NCI-H2227 treated with DMSO at 0.1 percent for 48 hours (cell line): ENCODE measurements at regions not wholly inside any gene's neighbourhood (a gene's known extent, or its start where the extent isn't known, plus 50 kb on each side); places are given as distances from the start of the nearest gene placed in this dataset.
A peak's percentile ranks its signal among the peaks of the same experiment; 100 is the strongest.
"Not testable (repeated sequence)": the region's sequence is repeated elsewhere in the genome, so short reads cannot be mapped to it uniquely, and the experiment has no call there.

Experiments
- DNase-seq: peaks from one replicate; lab custom pipeline; 2025; lab: John Stamatoyannopoulos, UW

DNA sequence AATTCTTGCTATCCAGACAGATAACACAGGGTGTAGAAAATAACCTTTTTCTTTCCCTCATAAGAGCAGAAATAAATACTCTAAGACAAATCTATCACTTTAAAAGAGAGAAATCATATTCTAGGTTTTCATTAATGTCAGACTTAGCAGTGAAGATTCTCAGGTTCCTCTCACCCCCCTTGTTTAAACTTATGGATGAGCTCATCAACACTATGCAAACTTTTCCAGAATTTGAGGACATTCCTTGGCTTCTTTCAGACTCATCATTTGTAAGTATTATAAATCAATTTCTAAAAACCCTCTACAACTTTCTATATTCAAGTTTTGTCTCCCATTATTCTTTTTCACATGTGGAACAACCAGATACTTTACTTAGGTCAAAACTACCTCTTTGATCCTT lies 374.9 kb upstream of the TRPC7 start:
- DNase-seq = no peak

DNA sequence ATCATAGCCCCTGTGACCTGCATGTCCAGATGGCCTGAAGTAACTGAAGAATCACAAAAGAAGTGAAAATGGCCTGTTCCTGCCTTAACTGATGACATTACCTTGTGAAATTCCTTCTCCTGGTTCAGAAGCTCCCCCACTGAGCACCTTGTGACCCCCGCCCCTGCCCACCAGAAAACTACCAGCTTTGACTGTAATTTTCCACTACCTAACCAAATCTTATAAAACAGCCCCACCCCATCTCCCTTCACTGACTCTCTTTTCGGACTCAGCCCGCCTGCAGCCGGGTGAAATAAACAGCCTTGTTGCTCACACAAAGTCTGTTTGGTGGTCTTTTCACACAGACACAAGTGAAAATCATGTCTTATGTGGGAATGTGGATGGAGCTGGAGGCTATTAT lies 373.9 kb upstream of the TRPC7 start:
- DNase-seq = not testable (repeated sequence)

DNA sequence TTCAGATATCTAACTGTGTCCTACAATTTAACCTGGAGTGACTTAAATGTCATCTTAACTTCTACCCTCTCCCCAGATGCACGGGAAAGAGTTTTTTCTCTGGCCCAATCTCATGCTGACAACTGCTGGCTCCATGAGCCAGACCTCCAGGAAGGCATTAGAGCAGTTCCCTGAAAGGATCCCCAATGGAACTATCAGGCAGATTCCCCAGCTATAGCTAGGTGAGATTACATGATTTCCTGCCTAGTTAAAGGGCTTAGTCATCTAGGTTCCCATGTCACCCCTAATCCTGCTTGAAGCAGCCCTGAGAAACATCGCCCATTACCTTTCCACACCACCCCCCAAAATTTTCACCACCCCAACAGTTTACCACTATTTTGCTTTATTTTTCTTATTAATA lies 373.5 kb upstream of the TRPC7 start:
- DNase-seq = no peak

DNA sequence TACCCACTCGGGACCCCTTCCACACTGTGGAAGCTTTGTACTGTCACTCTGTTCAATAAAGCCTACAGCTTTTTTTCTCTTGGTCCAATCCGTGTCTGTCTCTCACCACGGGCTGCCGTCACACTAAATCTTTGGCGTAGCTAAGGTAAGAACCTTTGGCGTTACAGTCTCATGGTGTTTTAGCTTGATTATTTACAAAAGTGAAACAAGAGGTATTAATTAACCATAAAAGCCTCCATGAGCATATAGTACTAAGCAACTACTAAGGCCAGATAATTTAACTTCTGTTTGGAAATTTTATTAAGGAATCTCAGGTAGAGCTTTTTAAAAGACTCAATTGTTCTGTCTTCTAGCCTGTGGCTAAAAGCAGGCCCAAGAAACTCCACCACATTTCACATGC lies 370.7 kb upstream of the TRPC7 start:
- no peak for DNase-seq

DNA sequence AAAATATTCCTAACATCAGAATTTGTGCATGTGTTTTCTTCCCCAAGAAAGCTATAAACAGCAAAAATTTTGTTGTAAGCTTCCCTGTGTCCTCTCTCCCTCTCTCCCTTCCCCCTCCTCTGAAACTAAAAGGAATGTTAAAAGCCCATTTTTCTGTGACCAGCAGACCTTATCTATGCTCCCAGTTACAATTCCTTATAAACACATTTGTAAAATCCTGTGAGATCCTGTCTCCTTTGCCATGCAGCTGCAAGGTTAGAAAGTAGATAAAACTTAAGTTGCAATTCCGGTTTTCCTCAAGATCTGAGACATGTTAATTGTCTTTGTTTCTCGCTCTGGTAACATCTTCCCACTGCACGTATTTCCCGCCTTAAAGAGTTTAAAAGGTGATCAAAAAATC lies 370.3 kb upstream of the TRPC7 start:
- not testable (repeated sequence) for DNase-seq

DNA sequence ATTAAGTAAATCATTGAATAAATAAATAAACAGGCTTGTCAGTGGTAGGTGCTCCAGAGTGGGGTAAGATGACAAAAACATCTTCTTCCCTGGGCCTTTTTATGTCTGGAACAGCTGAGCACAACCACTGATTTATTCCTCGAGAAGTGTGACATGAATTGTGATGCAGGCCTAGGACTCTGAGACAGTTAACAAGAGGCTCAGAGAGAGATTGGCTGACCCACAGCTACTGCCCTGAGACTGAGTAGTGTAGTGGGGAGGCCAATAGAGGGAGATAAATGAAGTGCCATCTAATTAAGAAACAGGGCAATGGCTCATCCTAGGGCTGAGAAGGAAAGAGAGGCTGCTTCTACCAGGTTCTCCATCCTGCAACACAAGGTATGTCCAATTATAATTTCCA lies 369.3 kb upstream of the TRPC7 start:
- DNase-seq = no peak

DNA sequence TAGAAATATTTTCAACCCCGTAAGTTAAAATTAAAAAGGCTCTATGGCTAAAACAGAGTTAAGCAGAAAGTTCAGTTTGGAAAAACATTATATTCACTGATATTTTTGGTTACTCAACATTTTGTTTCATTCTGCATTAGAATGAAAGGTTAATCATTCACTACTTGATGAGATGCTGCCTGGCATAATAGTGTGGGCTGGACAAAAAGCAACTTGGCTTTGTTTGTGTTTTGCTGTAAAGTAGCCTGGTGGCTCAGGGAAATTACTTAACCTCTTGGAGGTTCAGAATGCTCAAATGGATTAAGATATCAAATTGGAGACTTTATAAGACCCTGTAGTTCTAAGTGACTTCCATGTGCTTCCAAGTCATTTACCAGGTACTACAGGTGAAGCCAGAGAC lies 367.4 kb upstream of the TRPC7 start:
- DNase-seq = no peak

DNA sequence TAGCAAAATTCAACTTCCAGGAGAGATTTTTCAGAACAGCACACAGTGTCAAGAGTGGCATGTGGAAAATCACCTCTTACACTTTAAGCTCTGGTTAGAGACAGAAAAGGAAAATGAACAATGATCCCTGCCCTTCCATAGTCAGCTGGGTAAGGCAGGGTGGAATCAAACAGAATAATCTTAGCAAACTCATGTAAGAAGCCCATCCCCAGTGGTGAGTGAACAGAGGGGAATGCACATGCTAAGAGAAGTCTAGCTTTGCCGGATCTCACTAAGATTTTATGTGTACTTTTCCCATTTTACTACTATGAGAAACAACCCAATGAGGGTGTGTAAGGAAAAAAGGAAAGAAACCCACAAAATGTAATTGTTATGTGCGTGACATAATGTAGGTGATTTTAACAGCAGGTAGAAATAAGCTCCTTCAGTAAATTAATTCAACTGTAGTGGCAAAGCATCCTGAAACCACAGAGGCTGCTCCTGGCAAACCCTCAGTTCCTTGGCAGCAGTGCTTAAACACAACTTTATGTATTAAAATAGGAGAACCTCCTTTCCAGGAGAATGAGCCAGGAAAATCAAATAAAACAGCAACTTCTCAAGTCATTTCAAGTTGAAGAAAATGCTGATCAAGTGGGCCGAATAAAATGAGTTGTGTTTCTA lies 366.0 kb upstream of the TRPC7 start:
- peak; percentile 82 for DNase-seq

DNA sequence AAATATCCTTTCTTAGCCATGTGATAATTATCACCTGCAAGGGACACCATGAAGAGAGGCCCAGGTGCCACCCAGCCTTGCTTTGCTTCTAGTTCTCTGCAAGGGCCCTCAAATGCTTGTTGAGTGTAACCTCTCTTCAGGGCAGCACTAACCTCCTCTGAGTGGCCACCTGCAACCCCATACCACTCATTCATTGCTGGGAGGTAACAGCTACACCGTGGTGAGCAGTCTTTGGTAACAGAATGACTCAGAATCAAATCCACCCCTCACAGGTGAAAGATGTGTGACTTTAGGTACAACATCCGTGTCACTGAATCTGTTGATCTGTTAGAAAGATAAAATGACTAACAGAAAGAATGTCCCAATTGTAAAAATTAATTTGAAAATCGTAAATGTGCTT lies 365.1 kb upstream of the TRPC7 start:
- DNase-seq = peak; percentile 76

DNA sequence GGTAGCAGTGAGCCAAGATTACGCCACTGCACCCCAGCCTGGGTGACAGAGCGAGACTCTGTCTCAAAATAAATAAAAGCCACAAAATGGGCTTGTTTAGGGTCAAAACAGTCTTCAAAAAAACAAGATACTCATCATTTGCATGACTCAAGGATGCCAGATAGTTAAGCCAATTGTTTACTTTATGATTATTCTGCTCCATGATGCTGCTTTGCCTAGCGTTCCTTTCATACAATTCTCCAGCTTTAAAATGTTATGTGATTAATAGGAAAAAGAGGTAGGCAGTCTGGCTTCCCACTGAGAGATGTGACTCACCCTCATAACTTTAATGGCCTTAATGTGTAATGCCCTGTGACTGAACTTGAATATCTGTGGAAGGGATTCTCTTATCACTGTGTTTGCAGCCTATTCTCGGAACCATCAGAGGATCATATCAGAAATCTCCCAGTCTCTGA lies 364.6 kb upstream of the TRPC7 start:
- peak; percentile 76 for DNase-seq

DNA sequence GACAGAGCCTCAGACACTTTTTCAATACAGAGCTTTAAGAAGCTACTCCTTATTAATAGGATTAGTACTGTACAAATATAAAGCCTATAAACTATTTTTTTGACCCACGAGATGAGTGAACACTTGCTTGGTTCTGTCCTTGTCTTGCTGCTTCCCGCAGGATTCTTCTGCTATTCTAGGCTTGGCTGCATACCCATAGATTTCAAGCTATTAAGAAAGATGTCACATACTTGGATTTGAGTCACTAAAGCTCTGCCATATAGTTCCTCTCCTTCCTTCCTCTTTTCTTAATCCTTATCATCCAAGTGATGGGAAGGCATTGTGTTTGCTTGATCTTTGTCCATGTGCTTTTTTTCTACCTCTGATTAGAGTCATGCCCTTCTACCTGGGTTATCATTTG lies 361.2 kb upstream of the TRPC7 start:
- no peak for DNase-seq

DNA sequence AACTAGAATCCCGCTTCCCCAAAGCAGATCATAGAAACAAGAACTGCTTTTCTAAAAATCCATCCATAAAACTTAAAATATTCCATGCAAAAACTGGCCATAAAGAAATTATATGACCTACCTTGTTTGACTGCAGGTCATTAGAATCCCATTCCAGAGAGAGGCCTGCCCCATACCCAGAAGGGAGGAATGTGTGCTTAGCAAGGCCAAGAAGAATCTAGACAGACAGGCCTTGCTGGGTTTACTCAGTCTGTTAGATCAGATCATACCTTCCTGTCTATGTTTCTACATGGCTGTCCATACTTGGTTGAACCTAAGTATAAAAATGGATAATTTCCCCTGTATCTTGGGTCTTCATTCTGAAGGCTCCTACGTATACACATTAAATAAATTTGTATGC lies 358.8 kb upstream of the TRPC7 start:
- DNase-seq = no peak

DNA sequence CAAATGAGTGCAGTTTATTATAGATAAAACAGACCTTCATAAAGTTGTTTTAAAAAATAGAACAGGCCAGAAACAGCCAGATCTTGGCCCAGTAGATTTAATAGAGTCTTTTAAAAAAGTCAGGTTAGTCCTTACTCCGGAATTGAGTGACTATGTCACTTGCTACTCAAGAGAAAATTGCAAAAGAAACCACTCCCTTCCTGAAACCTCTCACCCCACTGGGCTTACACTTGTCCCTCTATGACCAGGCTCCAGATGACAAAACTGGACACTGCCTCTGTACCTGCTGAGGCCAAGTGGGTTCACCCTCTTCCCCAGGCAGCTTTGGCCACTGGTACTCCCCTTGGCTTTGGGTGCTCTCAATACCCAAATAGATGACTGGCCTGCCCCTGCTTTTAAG lies 357.2 kb upstream of the TRPC7 start:
- DNase-seq = no peak

DNA sequence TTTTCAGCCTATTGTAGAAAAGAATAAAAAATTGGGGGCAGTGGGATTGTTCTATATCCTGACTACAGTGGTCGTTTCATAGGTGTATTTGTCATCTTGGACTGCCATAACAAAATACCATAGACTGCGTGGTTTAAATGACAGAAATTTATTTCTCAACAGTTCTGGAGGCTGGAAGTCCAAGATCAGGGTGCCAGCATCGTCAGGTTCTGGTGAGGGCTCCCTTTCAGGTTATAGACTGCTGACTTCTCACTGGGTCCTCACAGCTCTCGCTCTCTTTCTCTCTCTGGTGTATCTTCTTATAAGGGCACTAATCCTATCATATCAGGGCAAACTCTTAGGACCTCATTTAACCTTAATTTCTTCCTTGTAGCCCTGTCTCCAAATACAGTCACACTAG lies 356.7 kb upstream of the TRPC7 start:
- DNase-seq = no peak

DNA sequence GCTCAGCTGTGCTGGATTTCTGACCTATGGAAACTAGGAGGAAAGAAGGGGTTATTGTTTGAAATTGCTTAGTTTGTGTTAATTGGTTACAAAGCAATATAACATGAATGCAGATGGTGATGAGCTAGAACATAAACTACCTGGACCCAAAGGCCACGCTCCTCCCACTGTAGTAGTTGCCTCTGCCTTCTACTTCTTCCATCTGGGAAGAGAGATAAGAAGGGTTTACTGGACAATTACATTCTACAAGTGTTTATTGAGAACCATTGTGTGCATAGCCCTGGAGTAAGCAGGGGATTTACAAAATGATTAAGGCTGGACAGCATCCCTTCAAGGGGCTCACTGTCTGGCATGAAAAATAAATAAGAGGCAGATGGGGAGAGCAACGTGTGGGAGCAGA lies 355.3 kb upstream of the TRPC7 start:
- no peak for DNase-seq

DNA sequence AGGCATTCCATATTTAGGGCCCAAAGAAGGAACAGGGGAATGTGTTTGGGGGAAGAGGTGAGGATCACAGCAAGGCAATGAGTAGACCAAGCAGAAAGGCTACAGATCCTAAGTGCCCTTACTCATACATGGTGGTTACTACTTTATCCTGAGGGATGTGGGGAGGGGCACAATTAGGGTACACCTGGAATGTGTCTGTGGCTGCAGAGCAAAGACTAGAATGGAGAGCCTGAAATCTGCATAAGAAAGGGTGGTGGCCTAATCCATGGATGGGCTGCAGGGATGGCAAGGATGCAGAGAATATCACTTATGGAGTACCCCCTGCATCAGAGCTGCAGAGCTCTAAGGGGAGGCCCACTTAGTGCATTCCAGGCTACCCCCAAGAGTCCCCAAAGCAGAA lies 352.6 kb upstream of the TRPC7 start:
- no peak for DNase-seq

DNA sequence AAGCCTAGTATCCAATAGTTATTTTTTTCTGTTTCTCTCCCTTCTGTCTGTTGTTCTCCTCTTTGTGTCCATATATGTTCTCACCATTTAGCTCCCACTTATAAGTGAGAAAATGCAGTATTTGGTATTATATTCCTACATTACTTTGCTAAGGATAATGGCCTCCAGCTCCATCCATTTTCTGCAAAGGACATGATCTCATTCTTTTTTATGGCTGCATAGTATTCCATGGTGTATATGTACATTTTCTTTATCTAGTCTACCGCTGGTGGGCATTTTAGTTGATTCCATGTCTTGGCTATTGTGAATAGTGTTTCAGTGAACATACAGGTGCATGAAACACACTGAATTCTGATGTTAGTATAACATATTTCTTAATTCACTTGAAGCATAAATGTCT lies 348.9 kb upstream of the TRPC7 start:
- no peak for DNase-seq

DNA sequence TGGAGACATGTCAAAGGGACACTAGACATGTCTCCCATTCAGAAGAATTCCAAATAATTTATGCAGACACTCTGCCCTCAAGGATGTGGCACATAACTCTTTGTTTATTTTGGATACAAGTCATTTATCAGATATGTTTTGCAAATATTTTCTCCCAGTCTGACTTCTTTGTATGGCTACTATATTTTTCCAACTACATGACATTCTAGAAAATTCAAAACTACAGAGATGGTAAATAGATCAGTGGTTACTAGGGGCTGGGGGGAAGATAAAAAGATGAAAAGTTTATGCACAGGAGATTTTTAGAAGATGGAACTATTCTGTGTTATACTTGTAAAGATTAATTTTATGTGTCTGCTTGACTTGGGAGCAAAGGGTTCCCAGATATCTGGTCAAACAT lies 347.3 kb upstream of the TRPC7 start:
- no peak for DNase-seq

DNA sequence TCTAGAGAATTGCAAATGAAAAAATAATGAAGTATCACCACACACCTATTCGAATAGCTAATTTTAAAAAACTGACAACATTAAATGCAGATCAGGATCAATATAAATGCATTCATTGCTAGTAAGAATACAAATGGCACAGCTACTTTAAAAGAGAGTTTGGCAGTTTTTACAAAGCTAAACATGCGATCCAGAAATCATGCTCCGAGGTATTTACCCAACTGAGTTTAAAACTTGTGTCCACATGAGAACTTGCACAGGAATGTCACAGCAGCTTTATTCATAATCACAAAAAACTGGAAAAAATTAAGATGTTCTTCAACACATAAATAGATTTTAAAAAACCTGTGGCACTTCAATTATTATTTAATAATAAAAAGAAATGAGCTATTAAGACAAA lies 345.5 kb upstream of the TRPC7 start:
- DNase-seq = no peak

DNA sequence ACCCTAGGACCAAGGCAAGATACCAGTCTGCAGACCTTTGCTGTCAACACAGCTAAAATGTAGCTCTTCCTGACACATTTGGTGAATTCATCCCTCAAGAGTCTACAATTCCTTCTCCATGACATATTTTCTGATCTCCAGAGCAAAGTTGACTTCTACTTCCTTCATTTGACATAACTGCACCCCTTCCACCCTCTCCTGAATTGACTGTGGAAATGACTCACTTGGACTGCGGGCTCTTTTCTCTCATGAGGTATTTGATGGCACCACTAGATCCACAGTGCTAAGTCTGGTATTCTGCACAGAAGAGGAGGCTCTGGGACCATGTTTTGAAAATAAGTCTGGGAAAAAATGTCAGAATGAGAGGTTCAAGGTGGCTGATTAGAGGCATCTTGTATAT lies 338.4 kb upstream of the TRPC7 start:
- no peak for DNase-seq

DNA sequence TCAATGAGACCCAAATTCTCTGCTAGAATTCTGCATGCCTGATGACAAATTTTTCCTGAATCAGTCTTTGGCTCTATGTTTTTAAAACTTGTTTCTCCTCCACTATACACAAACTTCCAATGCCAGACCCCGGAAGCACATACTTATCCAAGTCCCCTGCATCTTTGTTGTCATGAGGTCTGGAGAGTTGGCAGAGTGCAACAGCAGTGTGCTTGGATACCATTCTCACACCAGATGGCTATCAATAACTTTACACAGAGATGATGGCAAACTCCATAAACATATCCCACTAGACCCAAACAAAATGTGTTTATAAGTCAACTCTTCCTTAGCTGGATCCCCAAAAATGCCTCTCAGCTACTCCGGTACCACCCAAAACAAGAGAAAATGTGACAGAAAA lies 337.7 kb upstream of the TRPC7 start:
- no peak for DNase-seq

DNA sequence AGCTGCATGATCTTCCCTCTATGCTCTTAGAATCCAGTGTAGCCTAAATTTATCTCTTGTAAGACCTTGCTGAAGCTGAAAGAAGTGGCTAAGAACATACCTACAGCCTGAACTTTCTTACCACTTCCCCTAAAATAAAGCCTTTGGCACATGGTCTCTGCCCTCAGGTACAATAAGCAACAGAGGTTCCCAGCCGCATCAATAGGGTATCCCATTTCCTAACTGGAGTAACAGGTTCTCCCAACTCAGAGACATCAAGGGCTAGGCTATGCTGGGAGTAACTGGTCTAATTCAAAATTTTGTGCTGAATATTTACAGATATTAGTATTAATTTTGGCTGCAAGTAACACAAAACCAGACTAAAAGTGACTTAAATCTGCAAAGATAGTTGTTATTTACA lies 335.8 kb upstream of the TRPC7 start:
- no peak for DNase-seq

DNA sequence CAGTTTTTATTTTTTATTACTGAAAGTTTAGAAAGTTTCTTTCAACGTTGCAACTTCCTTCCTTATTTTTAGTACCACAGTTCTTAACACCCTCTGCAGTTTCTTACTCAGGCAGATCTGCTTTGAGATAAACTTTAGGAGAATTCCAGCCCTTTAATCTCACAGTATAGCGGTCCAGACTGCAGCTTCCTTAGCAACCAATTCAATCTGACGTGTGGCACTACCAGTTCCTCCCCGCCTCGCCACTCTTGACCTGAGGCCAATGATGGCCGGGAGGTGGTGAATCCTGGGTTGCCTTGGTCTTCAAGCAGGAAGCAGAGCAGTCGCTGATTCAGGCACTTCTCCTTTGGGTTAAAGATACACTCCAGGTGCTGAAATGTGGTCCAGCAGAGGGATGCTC lies 334.3 kb upstream of the TRPC7 start:
- DNase-seq = no peak

DNA sequence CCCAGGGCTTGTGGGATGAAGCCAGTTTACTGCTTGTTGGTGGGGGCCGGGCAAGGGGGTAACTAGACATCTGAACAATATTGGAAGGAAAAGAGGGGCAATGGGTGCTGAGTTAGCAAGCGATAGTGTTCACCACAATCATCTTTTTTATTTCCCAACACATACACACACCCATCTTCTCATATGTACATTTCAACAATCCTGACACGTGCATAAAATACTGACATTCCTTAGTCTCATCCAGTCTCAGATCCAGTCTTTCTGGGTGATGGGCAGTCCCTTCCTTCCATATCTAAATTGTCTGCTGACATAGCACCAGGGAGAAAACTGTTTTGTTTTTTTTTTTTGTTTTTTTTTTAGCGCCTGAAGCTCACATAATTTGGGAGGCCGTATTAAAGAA lies 333.6 kb upstream of the TRPC7 start:
- no peak for DNase-seq

DNA sequence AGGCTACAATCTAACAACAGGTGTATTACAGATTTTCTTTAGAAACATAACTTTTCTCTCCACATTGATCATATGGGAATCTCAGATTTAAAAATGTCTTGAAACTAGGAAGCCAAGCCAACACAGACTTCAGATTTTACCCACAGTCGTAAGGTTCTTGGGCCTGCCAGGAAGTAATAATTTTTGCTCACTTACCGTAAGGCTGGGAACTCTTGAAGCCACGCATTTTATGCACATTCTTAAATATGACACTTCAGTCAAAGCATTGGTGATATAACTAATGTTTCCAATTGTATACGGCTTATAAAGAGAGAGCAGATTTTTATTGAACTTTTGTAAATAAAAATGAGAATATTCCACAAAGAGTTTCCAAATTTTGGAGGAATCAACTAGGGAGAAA lies 328.9 kb upstream of the TRPC7 start:
- no peak for DNase-seq
